ENCODE measurements at regions not wholly inside any gene's neighbourhood (a gene's known extent, or its start where the extent isn't known, plus 50 kb on each side); places are given as distances from the start of the nearest gene placed in this dataset.

DNA sequence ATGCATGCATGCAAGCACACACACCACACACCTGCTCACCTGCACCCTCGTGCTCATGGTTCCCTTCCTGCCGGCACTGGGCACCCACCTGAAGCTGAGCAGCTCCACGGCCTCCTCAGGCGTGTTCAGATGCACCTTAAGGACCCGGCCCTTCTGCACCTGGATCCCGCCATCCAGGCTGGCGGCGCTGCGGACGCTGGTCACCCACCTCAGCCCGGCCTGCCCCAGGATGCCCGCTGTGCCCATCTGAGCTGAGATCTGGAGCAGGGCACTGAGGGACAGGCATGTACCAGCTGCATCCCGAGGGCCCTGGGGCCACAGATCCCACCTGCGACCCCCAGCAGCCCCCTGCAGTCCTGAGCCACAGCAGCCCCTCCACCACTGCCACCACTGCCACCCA is 110.0 kb downstream of the LITAF start:
- DNase-seq = no peak

DNA sequence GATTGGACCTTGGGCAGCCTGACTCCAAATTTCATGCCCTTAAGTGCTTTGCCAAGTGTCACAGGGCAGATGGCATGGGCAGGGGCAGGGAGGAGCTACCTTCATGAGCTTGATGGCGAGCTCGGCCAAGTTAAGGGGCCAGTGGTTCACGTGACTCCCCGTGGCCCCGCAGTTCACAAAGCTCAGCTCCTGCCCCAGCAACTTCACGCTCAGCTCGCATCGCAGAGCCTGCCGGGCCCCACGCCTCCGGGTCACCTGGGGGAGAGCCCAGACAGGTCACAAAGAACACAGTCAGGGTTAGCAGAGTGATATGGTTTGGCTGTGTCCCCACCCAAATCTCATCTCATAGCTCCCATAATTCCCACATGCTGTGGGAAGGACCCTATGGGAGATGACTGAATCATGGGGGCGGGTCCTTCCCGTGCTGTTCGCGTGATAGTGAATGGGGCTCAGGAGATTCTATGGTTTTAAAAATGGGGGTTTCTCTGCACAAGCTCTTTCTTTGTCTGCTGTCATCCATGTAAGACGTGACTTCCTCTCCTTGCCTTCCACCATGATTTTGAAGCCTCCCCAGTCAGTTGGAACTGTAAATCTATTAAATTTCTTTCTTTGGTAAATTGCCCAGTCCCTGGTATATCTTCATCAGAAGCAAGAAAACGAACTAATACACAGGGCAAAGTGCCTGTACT is 108.1 kb downstream of the LITAF start:
- DNase-seq = no peak

GRCh38 chr16:11479916-11480315 is 106.8 kb downstream of the LITAF start:
- no peak for DNase-seq

- no peak for DNase-seq
Observed at GRCh38 chr16:11480634-11481033, 106.1 kb downstream of the LITAF start.

DNA sequence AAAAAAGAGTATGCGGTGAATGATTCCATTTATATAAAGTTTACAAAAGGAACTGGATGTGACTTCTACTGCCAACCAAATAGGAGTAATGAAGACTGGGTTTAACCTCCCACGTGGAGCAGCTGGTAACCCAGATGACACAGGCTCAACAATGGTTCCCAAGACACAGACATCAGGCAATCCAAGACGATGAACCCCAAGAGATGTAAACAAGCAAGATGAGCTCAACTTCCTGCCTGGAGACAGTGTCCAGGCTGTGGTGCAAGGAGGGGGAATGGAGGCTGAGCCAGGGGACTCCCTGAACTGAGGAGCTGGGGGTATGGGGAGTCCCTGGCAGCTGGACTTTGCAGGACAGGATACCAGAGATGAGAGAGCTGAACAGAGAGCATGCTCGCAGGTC is 104.7 kb downstream of the LITAF start:
- DNase-seq = no peak

- DNase-seq = no peak
Observed at GRCh38 chr16:11482946-11483748, 103.6 kb downstream of the LITAF start.

DNA sequence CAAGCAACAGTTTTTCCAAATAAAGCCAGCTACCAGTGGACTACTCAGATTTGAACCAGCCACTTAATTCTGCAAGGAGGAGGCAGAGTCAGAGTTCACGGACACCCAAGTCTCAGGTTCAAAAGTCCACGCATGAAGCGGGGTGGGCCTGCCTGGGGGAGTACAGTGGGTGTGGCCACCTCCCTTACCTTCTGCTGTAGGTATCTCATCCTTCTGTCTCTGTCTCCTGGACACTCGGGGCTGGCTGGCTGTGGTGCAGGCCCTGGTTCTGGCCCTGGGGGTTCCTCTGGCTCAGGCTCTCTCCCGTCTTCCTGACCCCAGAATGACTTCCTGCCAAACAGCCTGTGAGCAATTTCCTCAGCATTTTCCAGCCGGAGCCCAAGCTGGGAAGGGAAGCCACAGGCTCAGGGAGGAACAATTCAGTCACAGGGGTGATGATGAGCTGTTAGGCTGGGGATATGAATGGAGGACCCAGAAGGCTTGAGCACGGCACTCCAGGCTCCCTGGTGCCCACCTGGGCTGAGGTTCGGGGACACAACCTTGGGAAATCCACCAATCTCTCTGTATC is 101.9 kb downstream of the LITAF start:
- no peak for DNase-seq

- no peak for DNase-seq
Observed at GRCh38 chr16:11485676-11486075, 101.0 kb downstream of the LITAF start.

GRCh38 chr16:11487289-11487688 is 99.4 kb downstream of the LITAF start:
- no peak for DNase-seq

GRCh38 chr16:11488304-11488703 is 98.4 kb downstream of the LITAF start:
- no peak for DNase-seq

GRCh38 chr16:11491524-11491923 is 95.2 kb downstream of the LITAF start:
- DNase-seq = no peak

- no peak for DNase-seq
Observed at GRCh38 chr16:11492808-11493530, 93.8 kb downstream of the LITAF start.

- DNase-seq = no peak
Observed at GRCh38 chr16:11493531-11493929, 93.2 kb downstream of the LITAF start.

DNA sequence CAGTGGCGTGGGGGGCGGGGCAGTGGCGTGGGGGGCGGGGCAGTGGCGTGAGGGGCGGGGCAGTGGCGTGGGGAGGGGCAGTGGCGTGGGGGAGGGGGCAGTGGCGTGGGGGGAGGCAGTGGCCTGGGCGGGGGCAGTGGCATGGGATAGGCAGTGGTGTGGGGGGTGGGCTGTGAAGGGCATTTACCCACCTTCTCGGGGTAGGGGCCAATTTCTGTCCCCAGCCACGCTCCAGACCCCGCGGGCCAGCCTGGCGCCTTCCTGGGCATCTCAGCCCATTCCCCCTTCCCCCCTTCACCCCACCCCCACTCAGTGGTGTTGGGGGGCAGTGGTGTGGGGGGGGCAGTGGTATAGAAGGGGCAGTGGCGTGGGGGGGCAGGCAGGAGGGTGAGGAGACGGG is 92.7 kb downstream of the LITAF start:
- no peak for DNase-seq

DNA sequence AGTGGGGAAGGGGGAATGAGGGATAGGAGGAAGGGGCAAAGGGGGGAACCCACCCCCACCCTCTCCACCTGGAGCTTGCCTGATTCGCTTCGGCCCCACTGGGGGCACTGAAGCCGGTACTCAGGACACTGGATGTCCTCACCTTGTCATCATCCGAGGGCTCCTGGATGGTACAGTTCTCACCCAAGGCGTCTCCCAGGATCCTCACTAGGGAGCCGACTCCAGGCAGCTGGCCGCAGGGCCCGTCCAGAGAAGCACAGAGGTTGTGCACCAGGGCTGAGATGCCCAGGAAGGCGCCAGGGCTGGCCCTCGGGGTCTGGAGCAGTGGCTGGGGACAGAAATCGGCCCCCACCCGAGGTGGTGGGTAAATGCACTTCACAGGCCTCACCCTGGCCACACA is 92.3 kb downstream of the LITAF start:
- no peak for DNase-seq

GRCh38 chr16:11495066-11495407 is 91.7 kb downstream of the LITAF start:
- no peak for DNase-seq
